MM.1S (cell line): ENCODE measurements at regions not wholly inside any gene's neighbourhood (a gene's known extent, or its start where the extent isn't known, plus 50 kb on each side); places are given as distances from the start of the nearest gene placed in this dataset.

ENCODE experiments used
- DNase-seq: peaks from one replicate; pipeline ENCODE4 v3.0.0-alpha.2; 2015
- H2AFZ ChIP-seq: fragments of 300-600 bp; sonication (generic); 2 replicates; pipeline ENCODE4 v1.6.0; 2016; ENCODE audit warnings: antibody characterized with exemption, low read length
- H3F3A ChIP-seq: fragments of 300-600 bp; sonication (generic); 2 replicates; pipeline ENCODE4 v1.6.1; 2016; ENCODE audit warnings: mild to moderate bottlenecking, antibody characterized with exemption, low read length, moderate library complexity, mixed read lengths; ENCODE audit not compliant: insufficient read depth
- H3K27ac ChIP-seq: fragments of 300-600 bp; sonication (generic); 2 replicates; pipeline ENCODE4 v1.5.1; 2016; ENCODE audit warnings: mild to moderate bottlenecking, low read length
- H3K27me3 ChIP-seq: fragments of 300-600 bp; sonication (generic); replicated peaks from 2 replicates; pipeline ENCODE4 v1.6.0; 2016; ENCODE audit warnings: low read length; ENCODE audit not compliant: insufficient read depth
- H3K36me3 ChIP-seq: fragments of 300-600 bp; sonication (generic); replicated peaks from 2 replicates; pipeline ENCODE4 v1.6.1; 2016; ENCODE audit warnings: mild to moderate bottlenecking, low read length, mixed read lengths; ENCODE audit not compliant: insufficient read depth
- H3K4me1 ChIP-seq: fragments of 300-600 bp; sonication (generic); 2 replicates; pipeline ENCODE4 v1.6.1; 2016; ENCODE audit warnings: low read length, mixed read lengths
- H3K4me2 ChIP-seq: fragments of 300-600 bp; sonication (generic); 2 replicates; pipeline ENCODE4 v1.6.0; 2016; ENCODE audit warnings: low read depth, low read length
- H3K4me3 ChIP-seq: fragments of 300-600 bp; sonication (generic); 2 replicates; pipeline ENCODE4 v1.5.1; 2016; ENCODE audit warnings: low read length, mixed read lengths
- H3K79me2 ChIP-seq: fragments of 300-600 bp; sonication (generic); 2 replicates; pipeline ENCODE4 v1.6.1; 2016; ENCODE audit warnings: mixed run types, low read length, mixed read lengths
- H3K9ac ChIP-seq: fragments of 300-600 bp; sonication (generic); 2 replicates; pipeline ENCODE4 v1.6.1; 2016; ENCODE audit warnings: low read length, mixed read lengths
- H3K9me2 ChIP-seq: fragments of 300-600 bp; sonication (generic); replicated peaks from 2 replicates; pipeline ENCODE4 v1.6.1; 2016; ENCODE audit warnings: mild to moderate bottlenecking, low read length, mixed read lengths; ENCODE audit not compliant: insufficient read depth
- H3K9me3 ChIP-seq: fragments of 300-600 bp; sonication (generic); replicated peaks from 2 replicates; pipeline ENCODE4 v1.6.1; 2016; ENCODE audit warnings: mild to moderate bottlenecking, low read length, mixed read lengths; ENCODE audit not compliant: insufficient read depth
- H4K20me1 ChIP-seq: fragments of 300-600 bp; sonication (generic); 2 replicates; pipeline ENCODE4 v1.6.1; 2016; ENCODE audit warnings: mild to moderate bottlenecking, low read length, moderate library complexity, mixed read lengths; ENCODE audit not compliant: insufficient read depth
- CTCF ChIP-seq: fragments of 300-600 bp; sonication (generic); IDR thresholded peaks from 2 replicates; pipeline ENCODE4 v1.5.1; 2016; ENCODE audit warnings: antibody characterized with exemption, low read length, mixed read lengths
- EZH2 ChIP-seq: fragments of 300-600 bp; sonication (generic); optimal IDR thresholded peaks from 2 replicates; pipeline ENCODE3; 2017; ENCODE audit warnings: low read depth, mild to moderate bottlenecking, antibody characterized with exemption, low read length, mixed read lengths
- EZH2phosphoT487 ChIP-seq: fragments of 300-600 bp; sonication (generic); IDR thresholded peaks from 2 replicates; pipeline ENCODE4 v1.6.1; 2018; ENCODE audit warnings: antibody characterized with exemption, low read length

GRCh38 chr18:38010037-38010436 is 444.4 kb upstream of the CELF4 start:
- TF ChIP-seq CTCF = no peak
- no peak for TF ChIP-seq EZH2phosphoT487
- TF ChIP-seq EZH2 = no peak

GRCh38 chr18:38009320-38009719 is 443.7 kb upstream of the CELF4 start:
- Histone ChIP-seq H3K27ac (no peak overlapping the region), H3K9me3 (no peaks in the 10 kb centered on the region), H3K27me3 (no peaks in the 10 kb centered on the region), H4K20me1 (no peaks in the 10 kb centered on the region), H3F3A (no peaks in the 10 kb centered on the region), H3K4me2 (no peak overlapping the region), H3K4me3 (no peak overlapping the region), H3K4me1 (no peaks in the 10 kb centered on the region), H3K36me3 (no peaks in the 10 kb centered on the region), H3K9ac (no peak overlapping the region), H3K9me2 (no peaks in the 10 kb centered on the region), H2AFZ (no peak overlapping the region), H3K79me2 (no peaks in the 10 kb centered on the region)
- TF ChIP-seq EZH2phosphoT487 (no peak), EZH2 (no peak), CTCF (no peak)
- DNase-seq = no peak

More at GRCh38 chr18:38010037-38010436, 444.4 kb upstream of the CELF4 start:
- no peak overlapping the region for H3K27ac ChIP-seq
- DNase-seq = no peak
- H3K36me3 ChIP-seq = no peaks in the 10 kb centered on the region
- no peaks in the 10 kb centered on the region for H3K9me3 ChIP-seq
- H3K79me2 ChIP-seq = no peaks in the 10 kb centered on the region
- H3K9ac ChIP-seq = no peak overlapping the region
- no peaks in the 10 kb centered on the region for H3K27me3 ChIP-seq
- no peaks in the 10 kb centered on the region for H3K4me1 ChIP-seq
- H3F3A ChIP-seq = no peaks in the 10 kb centered on the region
- H4K20me1 ChIP-seq = no peaks in the 10 kb centered on the region
- H3K9me2 ChIP-seq = no peaks in the 10 kb centered on the region
- no peak overlapping the region for H2AFZ ChIP-seq
- no peak overlapping the region for H3K4me3 ChIP-seq
- H3K4me2 ChIP-seq = no peak overlapping the region

GRCh38 chr18:38007676-38008330 is 442.2 kb upstream of the CELF4 start:
- Histone ChIP-seq H4K20me1 (no peaks in the 10 kb centered on the region), H3K79me2 (no peaks in the 10 kb centered on the region), H3K27me3 (no peaks in the 10 kb centered on the region), H3K9me3 (no peaks in the 10 kb centered on the region), H3F3A (no peaks in the 10 kb centered on the region), H3K4me3 (no peak overlapping the region), H2AFZ (no peak overlapping the region), H3K36me3 (no peaks in the 10 kb centered on the region), H3K9ac (no peak overlapping the region), H3K9me2 (no peaks in the 10 kb centered on the region), H3K27ac (no peak overlapping the region), H3K4me1 (no peaks in the 10 kb centered on the region), H3K4me2 (no peak overlapping the region)
- TF ChIP-seq CTCF (no peak), EZH2 (no peak), EZH2phosphoT487 (no peak)
- DNase-seq = no peak
